Nephron (organoid): ENCODE measurements at regions not wholly inside any gene's neighbourhood (a gene's known extent, or its start where the extent isn't known, plus 50 kb on each side); places are given as distances from the start of the nearest gene placed in this dataset.
A peak's percentile ranks its signal among the peaks of the same experiment; 100 is the strongest.

Experiments
- H3K27ac Mint-ChIP-seq, 3 experiments: 2 replicates each; pipeline ENCODE4 v1.8.0; 2020; ENCODE audit warnings: mixed read lengths in 3 of 3, mild to moderate bottlenecking in 2 of 3, moderate library complexity in 1 of 3
- H3K27me3 Mint-ChIP-seq: 2 replicates; pipeline ENCODE4 v1.8.0; 2021; ENCODE audit warnings: low read depth, mild to moderate bottlenecking, moderate library complexity, mixed read lengths
- H3K36me3 Mint-ChIP-seq: 2 replicates; pipeline ENCODE4 v1.8.0; 2020; ENCODE audit warnings: low read depth, mixed read lengths
- H3K4me1 Mint-ChIP-seq: 2 replicates; pipeline ENCODE4 v1.8.0; 2020; ENCODE audit warnings: mixed read lengths
- H3K4me3 Mint-ChIP-seq, 3 experiments: 2 replicates each; pipeline ENCODE4 v1.8.0; 2020; ENCODE audit warnings: mild to moderate bottlenecking in 3 of 3, mixed read lengths in 3 of 3, moderate library complexity in 2 of 3
- H3K9me3 Mint-ChIP-seq: 2 replicates; pipeline ENCODE4 v1.8.0; 2020; ENCODE audit warnings: mixed read lengths
- CTCF ChIP-seq, 3 experiments: fragments of 200-600 bp; sonication (generic); IDR thresholded peaks; one replicate each; pipeline ENCODE4 v1.5.0; 2021; ENCODE audit warnings: antibody characterized with exemption in 3 of 3; ENCODE audit not compliant: unreplicated experiment in 3 of 3

DNA sequence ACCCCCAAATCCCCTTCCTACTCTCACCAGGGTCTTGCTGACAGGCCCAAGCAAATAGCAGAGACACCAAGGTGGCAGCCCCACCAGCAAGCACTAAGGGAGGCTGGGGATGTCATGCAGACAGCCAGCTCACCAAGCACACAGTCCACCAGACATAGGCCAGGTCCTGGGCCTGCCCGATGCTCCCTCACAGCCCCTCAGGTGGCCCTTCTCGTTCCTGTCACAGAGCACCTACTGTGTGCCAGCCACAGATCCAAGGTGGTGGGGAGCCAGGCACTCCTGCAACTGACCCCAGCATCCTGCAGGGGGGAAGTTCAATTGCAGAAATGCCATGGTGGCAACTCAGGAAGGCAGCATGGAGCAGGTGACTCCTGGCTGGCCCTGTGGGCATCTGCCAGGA, 60.5 kb upstream of the PNMA1 start:
- Mint-ChIP-seq H3K27ac (peak overlapping the region; percentile 18 to 33 (median 21)), H3K4me3 (no peak overlapping the region), H3K4me1 (peaks cover 74% of the 10 kb centered on the region), H3K36me3 (peaks cover 4% of the 10 kb centered on the region), H3K27me3 (no peaks in the 10 kb centered on the region), H3K9me3 (no peaks in the 10 kb centered on the region)
- TF ChIP-seq CTCF (IDR thresholded peaks at IDR 0.05; ENCODE audit: unreplicated experiment in 3 of 3) = no peak

- Mint-ChIP-seq H3K4me1 (peaks cover 76% of the 10 kb centered on the region), H3K27ac (peak overlapping the region; percentile 18 to 33 (median 21)), H3K4me3 (no peak overlapping the region), H3K9me3 (no peaks in the 10 kb centered on the region), H3K27me3 (no peaks in the 10 kb centered on the region), H3K36me3 (peaks cover 4% of the 10 kb centered on the region)
- TF ChIP-seq CTCF (IDR thresholded peaks at IDR 0.05; ENCODE audit: unreplicated experiment in 3 of 3) = no peak
These were observed 60.0 kb upstream of the PNMA1 start for GRCh38 chr14:73774241-73774570.

- Mint-ChIP-seq H3K4me1 (peaks cover 78% of the 10 kb centered on the region), H3K36me3 (peaks cover under 1% of the 10 kb centered on the region), H3K4me3 (no peak overlapping the region), H3K27ac (peak overlapping the region; percentile 82 to 94 (median 89)), H3K9me3 (no peaks in the 10 kb centered on the region), H3K27me3 (no peaks in the 10 kb centered on the region)
- no peak for TF ChIP-seq CTCF (IDR thresholded peaks at IDR 0.05; ENCODE audit: unreplicated experiment in 3 of 3)
These were observed 59.5 kb upstream of the PNMA1 start for GRCh38 chr14:73773441-73774240.

DNA sequence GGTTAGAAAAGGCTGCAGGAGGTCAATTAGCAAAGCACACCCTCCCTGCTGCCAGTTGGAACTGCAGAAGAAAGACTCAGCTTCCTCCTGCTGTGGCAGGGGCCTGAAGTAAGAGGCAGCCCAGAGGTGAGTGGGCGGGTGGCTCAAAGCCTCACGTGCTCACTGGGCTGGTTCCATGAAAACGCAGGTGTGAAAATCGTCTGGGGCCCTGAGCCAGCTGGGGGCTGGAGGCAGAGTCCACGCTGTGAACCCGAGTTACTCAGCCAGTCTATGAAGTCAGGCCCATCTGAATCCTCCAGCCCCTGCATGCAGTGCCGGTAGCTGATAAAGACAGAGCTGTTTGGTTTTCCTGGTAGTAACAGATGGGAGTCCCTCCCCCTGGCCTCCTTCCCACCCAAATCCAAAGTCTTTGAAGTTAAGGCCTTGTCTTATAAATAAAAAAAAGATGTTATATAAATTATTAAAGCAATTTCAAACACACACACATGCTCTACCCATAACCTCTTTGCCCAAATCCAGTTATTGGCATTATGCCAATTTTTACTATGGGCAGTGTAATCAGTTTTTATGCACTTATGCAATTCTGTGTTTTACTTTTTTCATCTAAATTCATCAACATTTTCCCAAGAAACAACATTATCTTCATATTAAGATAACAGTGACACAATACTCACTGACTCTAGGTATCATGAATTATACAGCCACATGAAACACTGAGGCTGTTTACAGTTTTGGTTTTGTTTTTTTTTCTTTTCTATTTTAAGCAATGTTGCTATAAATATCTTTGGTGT, 57.9 kb upstream of the PNMA1 start:
- H3K27me3 Mint-ChIP-seq = no peaks in the 10 kb centered on the region
- no peaks in the 10 kb centered on the region for H3K36me3 Mint-ChIP-seq
- H3K4me3 Mint-ChIP-seq = peak overlapping the region in 1 of 3 experiments; percentile 21
- H3K27ac Mint-ChIP-seq = peak overlapping the region; percentile 82 to 94 (median 89)
- H3K9me3 Mint-ChIP-seq = no peaks in the 10 kb centered on the region
- no peak for TF ChIP-seq CTCF (IDR thresholded peaks at IDR 0.05; ENCODE audit: unreplicated experiment in 3 of 3)
- peaks cover 68% of the 10 kb centered on the region for H3K4me1 Mint-ChIP-seq

DNA sequence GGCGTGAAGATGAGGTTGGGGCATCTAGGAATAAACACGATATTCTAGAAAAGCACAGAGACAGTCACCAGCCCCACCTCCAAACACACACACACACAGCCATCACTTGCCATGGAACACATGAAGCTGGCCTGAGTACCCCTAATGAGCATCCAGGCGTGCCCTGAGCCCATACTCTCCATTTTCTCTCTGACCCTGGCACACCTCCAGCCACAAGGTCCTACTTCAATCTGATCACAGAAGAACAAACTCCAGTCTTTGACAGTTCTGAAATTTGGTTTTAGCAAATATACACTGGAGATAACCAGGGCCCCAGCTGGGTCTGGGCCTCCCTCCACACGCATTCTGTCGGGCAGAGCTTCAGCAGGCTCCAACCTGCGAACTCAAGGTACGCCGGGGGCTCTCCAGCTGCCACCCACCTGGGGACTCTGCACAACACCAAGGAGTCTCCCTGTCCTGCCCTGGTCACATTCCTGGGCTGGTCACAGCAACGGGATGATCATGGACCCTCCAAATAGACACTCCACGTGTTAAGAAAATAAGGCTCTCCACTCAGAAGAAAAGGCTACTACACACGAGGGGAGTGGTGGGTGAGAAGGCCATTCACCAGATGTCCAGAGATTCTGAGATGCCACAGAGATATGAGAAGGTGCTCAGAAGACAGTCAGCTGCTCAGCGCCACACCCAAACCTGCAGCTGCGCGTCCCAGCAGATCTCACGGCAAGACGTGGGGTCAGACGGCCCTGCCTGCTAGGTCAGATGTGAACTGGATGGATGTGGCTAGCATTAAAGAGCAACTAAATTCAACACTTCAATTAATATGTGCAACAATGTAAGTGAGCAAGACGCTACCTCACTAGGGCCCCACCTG, 57.0 kb upstream of the PNMA1 start:
- H3K36me3 Mint-ChIP-seq = no peaks in the 10 kb centered on the region
- H3K27ac Mint-ChIP-seq = peak overlapping the region; percentile 82 to 94 (median 89)
- H3K27me3 Mint-ChIP-seq = no peaks in the 10 kb centered on the region
- no peaks in the 10 kb centered on the region for H3K9me3 Mint-ChIP-seq
- peak overlapping the region in 2 of 3 experiments; percentile 18 to 21 for H3K4me3 Mint-ChIP-seq
- TF ChIP-seq CTCF (IDR thresholded peaks at IDR 0.05; ENCODE audit: unreplicated experiment in 3 of 3) = no peak
- peaks cover 70% of the 10 kb centered on the region for H3K4me1 Mint-ChIP-seq
